ENCODE measurements at regions not wholly inside any gene's neighbourhood (a gene's known extent, or its start where the extent isn't known, plus 50 kb on each side); places are given as distances from the start of the nearest gene placed in this dataset.

- TF ChIP-seq CTCF (IDR thresholded peaks at IDR 0.05; ENCODE audit: poor library complexity) (no peak), EZH2phosphoT487 (IDR thresholded peaks at IDR 0.05; ENCODE audit: low read depth, severe bottlenecking, unreplicated experiment) (no peak), EZH2 (IDR thresholded peaks at IDR 0.05; ENCODE audit: borderline replicate concordance) (no peak)
Observed at GRCh38 chr1:112058815-112059450, 69.5 kb upstream of the KCND3 start.

All from hepatocyte (in vitro differentiated cells).